GM12865 (cell line): ENCODE measurements at regions not wholly inside any gene's neighbourhood (a gene's known extent, or its start where the extent isn't known, plus 50 kb on each side); places are given as distances from the start of the nearest gene placed in this dataset.
"Not testable (repeated sequence)": the region's sequence is repeated elsewhere in the genome, so short reads cannot be mapped to it uniquely, and the experiment has no call there.

Experiments
- DNase-seq: peaks from one replicate; pipeline ENCODE4 v3.0.0; 2010; ENCODE audit warnings: low read depth
- H3K4me3 ChIP-seq: 2 replicates; pipeline ENCODE4 v1.5.1; 2011; ENCODE audit warnings: mild to moderate bottlenecking, low read depth, low read length, control low read depth
- TF ChIP-seq, protein P1 (sequence below): IDR thresholded peaks from 2 replicates; pipeline ENCODE4 v1.5.1; 2011; ENCODE audit warnings: low read length, control low read depth, low read depth, inconsistent platforms; ENCODE audit not compliant: insufficient read depth; ENCODE audit errors: missing control alignments

DNA sequence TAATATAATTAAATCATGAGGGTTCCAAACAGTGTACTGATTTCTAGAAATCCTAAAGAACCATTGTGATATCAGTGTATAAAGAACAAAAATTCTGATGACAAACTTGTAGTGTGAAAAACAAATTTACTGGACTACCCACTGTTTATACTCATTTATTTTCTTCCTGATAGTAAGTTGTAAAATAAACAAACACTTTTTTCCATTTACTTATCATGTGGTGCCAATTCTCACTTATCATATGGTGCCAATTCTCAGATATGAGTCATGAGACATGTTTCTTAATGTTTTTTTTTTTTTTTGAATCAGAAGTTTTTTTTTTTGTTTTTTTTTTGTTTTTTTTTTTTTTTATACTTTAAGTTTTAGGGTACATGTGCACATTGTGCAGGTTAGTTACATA, 137.7 kb downstream of the LEPR start:
- TF ChIP-seq, protein P1, sequence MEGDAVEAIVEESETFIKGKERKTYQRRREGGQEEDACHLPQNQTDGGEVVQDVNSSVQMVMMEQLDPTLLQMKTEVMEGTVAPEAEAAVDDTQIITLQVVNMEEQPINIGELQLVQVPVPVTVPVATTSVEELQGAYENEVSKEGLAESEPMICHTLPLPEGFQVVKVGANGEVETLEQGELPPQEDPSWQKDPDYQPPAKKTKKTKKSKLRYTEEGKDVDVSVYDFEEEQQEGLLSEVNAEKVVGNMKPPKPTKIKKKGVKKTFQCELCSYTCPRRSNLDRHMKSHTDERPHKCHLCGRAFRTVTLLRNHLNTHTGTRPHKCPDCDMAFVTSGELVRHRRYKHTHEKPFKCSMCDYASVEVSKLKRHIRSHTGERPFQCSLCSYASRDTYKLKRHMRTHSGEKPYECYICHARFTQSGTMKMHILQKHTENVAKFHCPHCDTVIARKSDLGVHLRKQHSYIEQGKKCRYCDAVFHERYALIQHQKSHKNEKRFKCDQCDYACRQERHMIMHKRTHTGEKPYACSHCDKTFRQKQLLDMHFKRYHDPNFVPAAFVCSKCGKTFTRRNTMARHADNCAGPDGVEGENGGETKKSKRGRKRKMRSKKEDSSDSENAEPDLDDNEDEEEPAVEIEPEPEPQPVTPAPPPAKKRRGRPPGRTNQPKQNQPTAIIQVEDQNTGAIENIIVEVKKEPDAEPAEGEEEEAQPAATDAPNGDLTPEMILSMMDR, result no peak

GRCh38 chr1:65564493-65564892, 144.0 kb downstream of the LEPR start:
- no peak for DNase-seq

More for the DNA sequence above, 137.7 kb downstream of the LEPR start:
- no peak for DNase-seq
- no peak overlapping the region for H3K4me3 ChIP-seq

DNA sequence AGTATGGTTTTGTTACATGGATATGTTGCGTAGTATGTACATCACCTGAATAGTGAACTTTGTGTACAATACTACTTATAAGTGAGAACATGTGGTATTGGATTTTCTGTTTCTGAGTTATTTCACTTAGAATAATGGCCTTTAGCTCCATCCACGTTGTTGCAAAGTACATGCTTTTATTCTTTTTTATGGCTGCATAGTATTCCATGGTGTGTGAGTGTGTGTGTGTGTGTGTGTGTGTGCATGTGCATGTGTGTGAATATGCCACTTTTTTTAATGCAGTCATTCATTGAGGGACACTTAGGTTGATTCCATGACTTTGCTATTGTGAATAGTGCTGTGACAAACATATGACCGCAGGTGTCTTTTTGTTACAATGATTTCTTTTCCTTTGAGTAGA, 147.8 kb downstream of the LEPR start:
- TF ChIP-seq, protein P1, result no peak
- H3K4me3 ChIP-seq, result no peak overlapping the region
- no peak for DNase-seq

More at GRCh38 chr1:65564493-65564892, 144.0 kb downstream of the LEPR start:
- TF ChIP-seq, protein P1, result no peak
- H3K4me3 ChIP-seq, result no peak overlapping the region

- no peak overlapping the region for H3K4me3 ChIP-seq
- DNase-seq, result no peak
- TF ChIP-seq, protein P1, result no peak
Observed at GRCh38 chr1:65572701-65573421, 152.4 kb downstream of the LEPR start.

GRCh38 chr1:65577278-65577677, 156.8 kb downstream of the LEPR start:
- TF ChIP-seq, protein P1, result no peak
- no peak for DNase-seq

GRCh38 chr1:65577982-65578381, 157.5 kb downstream of the LEPR start:
- not testable (repeated sequence) for DNase-seq, H3K4me3 ChIP-seq

More at GRCh38 chr1:65577278-65577677, 156.8 kb downstream of the LEPR start:
- H3K4me3 ChIP-seq, result no peak overlapping the region

- TF ChIP-seq, protein P1, result no peak
- H3K4me3 ChIP-seq, result no peak overlapping the region
- DNase-seq, result no peak
Observed at GRCh38 chr1:65581119-65581518, 160.7 kb downstream of the LEPR start.
